GM23338 (cell line): ENCODE measurements at regions not wholly inside any gene's neighbourhood (a gene's known extent, or its start where the extent isn't known, plus 50 kb on each side); places are given as distances from the start of the nearest gene placed in this dataset.

Experiments
- ATAC-seq: fragments of 200-7000 bp; cut with Tn5 transposase; 3 replicates; pipeline ENCODE4 v1.9.1; 2020
- DNase-seq: peaks from one replicate; pipeline ENCODE4 v3.0.0-alpha.2; 2015; ENCODE audit warnings: low spot score
- H2AFZ ChIP-seq: fragments of 200-600 bp; sonication (generic); 2 replicates; pipeline ENCODE4 v1.8.0; 2016; ENCODE audit warnings: antibody characterized with exemption, mild to moderate bottlenecking, moderate library complexity
- H3F3A ChIP-seq: fragments of 200-600 bp; sonication (generic); replicated peaks from 2 replicates; pipeline ENCODE4 v1.8.0; 2017; ENCODE audit warnings: antibody characterized with exemption, mixed run types, low read depth
- H3K27ac ChIP-seq: fragments of 200-600 bp; sonication (generic); 2 replicates; pipeline ENCODE4 v1.6.1; 2016; ENCODE audit warnings: low read depth
- H3K27me3 ChIP-seq: fragments of 200-600 bp; sonication (generic); 2 replicates; pipeline ENCODE4 v1.8.0; 2016; ENCODE audit warnings: mild to moderate bottlenecking, mixed run types, moderate library complexity; ENCODE audit not compliant: insufficient read depth
- H3K36me3 ChIP-seq: fragments of 200-600 bp; sonication (generic); 2 replicates; pipeline ENCODE4 v1.8.0; 2016; ENCODE audit warnings: mild to moderate bottlenecking; ENCODE audit not compliant: insufficient read depth
- H3K4me1 ChIP-seq: fragments of 200-600 bp; sonication (generic); 2 replicates; pipeline ENCODE4 v1.8.0; 2016; ENCODE audit warnings: mild to moderate bottlenecking, moderate library complexity; ENCODE audit not compliant: insufficient read depth
- H3K4me2 ChIP-seq: fragments of 200-600 bp; sonication (generic); 2 replicates; pipeline ENCODE4 v1.7.1; 2017; ENCODE audit warnings: mixed run types
- H3K4me3 ChIP-seq: fragments of 200-600 bp; sonication (generic); 2 replicates; pipeline ENCODE4 v1.6.1; 2016; ENCODE audit warnings: mixed run types
- H3K79me2 ChIP-seq: fragments of 200-600 bp; sonication (generic); replicated peaks from 2 replicates; pipeline ENCODE4 v1.8.0; 2017; ENCODE audit warnings: mild to moderate bottlenecking; ENCODE audit not compliant: insufficient read depth
- H3K9me2 ChIP-seq: fragments of 200-600 bp; sonication (generic); 2 replicates; pipeline ENCODE4 v1.8.0; 2017; ENCODE audit not compliant: insufficient read depth
- H4K20me1 ChIP-seq: fragments of 200-600 bp; sonication (generic); replicated peaks from 2 replicates; pipeline ENCODE4 v1.8.0; 2017; ENCODE audit warnings: mild to moderate bottlenecking; ENCODE audit not compliant: insufficient read depth
- H3K27ac Mint-ChIP-seq: 2 replicates; pipeline ENCODE4 v1.8.0; 2020; ENCODE audit warnings: inconsistent platforms, mild to moderate bottlenecking, moderate library complexity, mixed read lengths
- H3K27me3 Mint-ChIP-seq: 3 replicates; pipeline ENCODE4 v1.8.0; 2022; ENCODE audit warnings: low read depth, mild to moderate bottlenecking, moderate library complexity, mixed read lengths, inconsistent platforms; ENCODE audit not compliant: insufficient read depth, poor library complexity
- H3K36me3 Mint-ChIP-seq: 3 replicates; pipeline ENCODE4 v1.8.0; 2021; ENCODE audit warnings: low read depth, mild to moderate bottlenecking, inconsistent platforms, moderate library complexity, mixed read lengths
- H3K4me1 Mint-ChIP-seq: 3 replicates; pipeline ENCODE4 v1.8.0; 2020; ENCODE audit warnings: mild to moderate bottlenecking, inconsistent platforms, mixed read lengths
- H3K4me3 Mint-ChIP-seq: 3 replicates; pipeline ENCODE4 v1.8.0; 2021; ENCODE audit warnings: moderate library complexity, mild to moderate bottlenecking, inconsistent platforms, mixed read lengths
- H3K9me3 Mint-ChIP-seq: 3 replicates; pipeline ENCODE4 v1.8.0; 2020; ENCODE audit warnings: moderate library complexity, mild to moderate bottlenecking, inconsistent platforms, mixed read lengths
- CREB1 ChIP-seq: fragments of 250-450 bp; sonication (Bioruptor Pico); IDR thresholded peaks from 2 replicates; pipeline ENCODE4 v1.5.0; 2020; ENCODE audit warnings: low read depth, mild to moderate bottlenecking, moderate library complexity
- CTCF ChIP-seq, 2 experiments: fragments of 200-600 bp in 1 of 2; sonication (generic) in 1 of 2; conservative IDR thresholded peaks; 2 replicates each; pipeline versions ENCODE4 v1.5.1 to v1.6.1; 2016 to 2017; ENCODE audit warnings: antibody characterized with exemption in 2 of 2, low read depth in 2 of 2, mild to moderate bottlenecking in 2 of 2, moderate library complexity in 1 of 2
- ETS1 ChIP-seq: IDR thresholded peaks from 2 replicates; pipeline ENCODE4 v1.6.1; 2016; ENCODE audit warnings: antibody characterized with exemption
- EZH2phosphoT487 ChIP-seq: fragments of 200-600 bp; sonication (generic); IDR thresholded peaks from one replicate; pipeline ENCODE4 v1.8.1; 2018; ENCODE audit warnings: antibody characterized with exemption; ENCODE audit not compliant: unreplicated experiment
- JUNB ChIP-seq: IDR thresholded peaks from one replicate; pipeline ENCODE4 v1.6.1; 2016; ENCODE audit warnings: antibody characterized with exemption; ENCODE audit not compliant: unreplicated experiment
- NANOG ChIP-seq: IDR thresholded peaks from 2 replicates; pipeline ENCODE4 v1.6.1; 2016; ENCODE audit warnings: antibody characterized with exemption, borderline replicate concordance
- POLR2AphosphoS5 ChIP-seq: IDR thresholded peaks from 2 replicates; pipeline ENCODE4 v1.6.1; 2016; ENCODE audit warnings: antibody characterized with exemption, low read depth
- REST ChIP-seq: IDR thresholded peaks from one replicate; pipeline ENCODE4 v1.6.1; 2018; ENCODE audit warnings: antibody characterized with exemption; ENCODE audit not compliant: unreplicated experiment
- ZNF331 ChIP-seq: fragments of 250-450 bp; sonication (Bioruptor Pico); IDR thresholded peaks from 2 replicates; pipeline ENCODE4 v1.5.0; 2020; ENCODE audit warnings: low read depth, mild to moderate bottlenecking, moderate library complexity

- no peak overlapping the region for H3K4me3 ChIP-seq
- H3K4me1 ChIP-seq, result no peaks in the 10 kb centered on the region; the same call in 1 of the 2 replicates
- H3F3A ChIP-seq, result no peaks in the 10 kb centered on the region
- Mint-ChIP-seq H3K27ac (no peak overlapping the region), H3K9me3 (no peaks in the 10 kb centered on the region), H3K27me3 (no peaks in the 10 kb centered on the region), H3K36me3 (no peaks in the 10 kb centered on the region), H3K4me1 (peaks cover 18% of the 10 kb centered on the region), H3K4me3 (no peak overlapping the region)
- no peak overlapping the region for H3K27ac ChIP-seq
- DNase-seq (no peak), ATAC-seq (no peak)
- H3K27me3 ChIP-seq, result no peaks in the 10 kb centered on the region
- no peaks in the 10 kb centered on the region for H3K79me2 ChIP-seq
- no peak overlapping the region for H2AFZ ChIP-seq
- H3K9me2 ChIP-seq, result no peaks in the 10 kb centered on the region
- no peak overlapping the region for H3K4me2 ChIP-seq
- H4K20me1 ChIP-seq, result no peaks in the 10 kb centered on the region
- TF ChIP-seq ETS1 (no peak), REST (no peak), CREB1 (no peak)
- no peaks in the 10 kb centered on the region for H3K36me3 ChIP-seq
Observed at GRCh38 chr12:89832336-89832735, 123.7 kb upstream of the ATP2B1 start.

GRCh38 chr12:89831310-89832095 lies 122.9 kb upstream of the ATP2B1 start:
- Histone ChIP-seq H3F3A (no peaks in the 10 kb centered on the region), H4K20me1 (no peaks in the 10 kb centered on the region), H2AFZ (no peak overlapping the region), H3K4me1 (no peaks in the 10 kb centered on the region; the same call in 1 of the 2 replicates), H3K4me2 (no peak overlapping the region), H3K36me3 (no peaks in the 10 kb centered on the region), H3K27ac (no peak overlapping the region), H3K27me3 (no peaks in the 10 kb centered on the region), H3K79me2 (no peaks in the 10 kb centered on the region), H3K9me2 (no peaks in the 10 kb centered on the region), H3K4me3 (no peak overlapping the region)
- DNase-seq, result no peak
- Mint-ChIP-seq H3K4me3 (no peak overlapping the region), H3K4me1 (peaks cover 18% of the 10 kb centered on the region), H3K36me3 (no peaks in the 10 kb centered on the region), H3K9me3 (no peaks in the 10 kb centered on the region), H3K27ac (no peak overlapping the region), H3K27me3 (no peaks in the 10 kb centered on the region)
- ATAC-seq, result no peak
- TF ChIP-seq POLR2AphosphoS5 (no peak), ETS1 (no peak), NANOG (no peak), CREB1 (no peak), CTCF (conservative IDR thresholded peaks at IDR 0.05; ENCODE audit: low read depth in 2 of 2) (no peak), JUNB (no peak), EZH2phosphoT487 (no peak), ZNF331 (CRISPR knock-in tag) (no peak)
